ENCODE measurements at regions not wholly inside any gene's neighbourhood (a gene's known extent, or its start where the extent isn't known, plus 50 kb on each side); places are given as distances from the start of the nearest gene placed in this dataset.

DNA sequence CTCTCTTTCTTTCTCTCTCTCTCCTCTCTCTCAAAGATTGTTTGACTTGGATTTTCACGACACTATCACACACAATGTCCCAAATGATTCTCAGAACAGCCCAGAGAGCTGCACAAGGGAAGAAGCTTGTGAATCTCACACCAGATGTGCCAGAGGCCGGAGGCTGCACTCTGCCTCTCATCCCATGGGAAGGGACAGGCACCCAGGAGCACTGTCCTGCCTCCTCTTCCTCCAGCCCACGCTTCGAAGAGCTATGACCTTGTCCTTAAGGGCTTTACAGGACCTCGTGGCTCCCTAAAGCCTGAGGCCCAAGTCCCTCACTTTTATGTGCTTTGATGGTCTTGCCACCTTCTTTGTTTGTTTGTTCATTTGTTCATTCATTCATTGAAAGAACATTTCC is 267.6 kb downstream of the FAM43A start:
- TF ChIP-seq NFIC (IDR thresholded peaks at IDR 0.05; ENCODE audit: borderline replicate concordance) = no peak
- TF ChIP-seq CTCF (IDR thresholded peaks at IDR 0.05) = no peak
- TF ChIP-seq, protein P1, sequence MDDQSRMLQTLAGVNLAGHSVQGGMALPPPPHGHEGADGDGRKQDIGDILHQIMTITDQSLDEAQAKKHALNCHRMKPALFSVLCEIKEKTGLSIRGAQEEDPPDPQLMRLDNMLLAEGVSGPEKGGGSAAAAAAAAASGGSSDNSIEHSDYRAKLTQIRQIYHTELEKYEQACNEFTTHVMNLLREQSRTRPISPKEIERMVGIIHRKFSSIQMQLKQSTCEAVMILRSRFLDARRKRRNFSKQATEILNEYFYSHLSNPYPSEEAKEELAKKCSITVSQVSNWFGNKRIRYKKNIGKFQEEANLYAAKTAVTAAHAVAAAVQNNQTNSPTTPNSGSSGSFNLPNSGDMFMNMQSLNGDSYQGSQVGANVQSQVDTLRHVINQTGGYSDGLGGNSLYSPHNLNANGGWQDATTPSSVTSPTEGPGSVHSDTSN (IDR thresholded peaks at IDR 0.05) = no peak
- no peak for TF ChIP-seq GATA2 (CRISPR knock-in tag; IDR thresholded peaks at IDR 0.05)
- no peak for TF ChIP-seq TEAD4 (IDR thresholded peaks at IDR 0.05; ENCODE audit: borderline replicate concordance, insufficient read depth)
- TF ChIP-seq POLR2AphosphoS5 (IDR thresholded peaks at IDR 0.05; ENCODE audit: low read depth, low read length) = no peak
- TF ChIP-seq EZH2phosphoT487 (IDR thresholded peaks at IDR 0.05; ENCODE audit: borderline replicate concordance, low read depth) = no peak
- no peak for TF ChIP-seq CHD2 (IDR thresholded peaks at IDR 0.05; ENCODE audit: low read length, partially characterized antibody)
- TF ChIP-seq USF2 (IDR thresholded peaks at IDR 0.05; ENCODE audit: borderline replicate concordance, low read depth, low read length) = no peak
